NCI-H524 treated with DMSO at 0.1 percent for 48 hours (cell line): ENCODE measurements at regions not wholly inside any gene's neighbourhood (a gene's known extent, or its start where the extent isn't known, plus 50 kb on each side); places are given as distances from the start of the nearest gene placed in this dataset.
"Not testable (repeated sequence)": the region's sequence is repeated elsewhere in the genome, so short reads cannot be mapped to it uniquely, and the experiment has no call there.

ENCODE experiments used
- DNase-seq: peaks from one replicate; lab custom pipeline; 2025; lab: John Stamatoyannopoulos, UW

DNA sequence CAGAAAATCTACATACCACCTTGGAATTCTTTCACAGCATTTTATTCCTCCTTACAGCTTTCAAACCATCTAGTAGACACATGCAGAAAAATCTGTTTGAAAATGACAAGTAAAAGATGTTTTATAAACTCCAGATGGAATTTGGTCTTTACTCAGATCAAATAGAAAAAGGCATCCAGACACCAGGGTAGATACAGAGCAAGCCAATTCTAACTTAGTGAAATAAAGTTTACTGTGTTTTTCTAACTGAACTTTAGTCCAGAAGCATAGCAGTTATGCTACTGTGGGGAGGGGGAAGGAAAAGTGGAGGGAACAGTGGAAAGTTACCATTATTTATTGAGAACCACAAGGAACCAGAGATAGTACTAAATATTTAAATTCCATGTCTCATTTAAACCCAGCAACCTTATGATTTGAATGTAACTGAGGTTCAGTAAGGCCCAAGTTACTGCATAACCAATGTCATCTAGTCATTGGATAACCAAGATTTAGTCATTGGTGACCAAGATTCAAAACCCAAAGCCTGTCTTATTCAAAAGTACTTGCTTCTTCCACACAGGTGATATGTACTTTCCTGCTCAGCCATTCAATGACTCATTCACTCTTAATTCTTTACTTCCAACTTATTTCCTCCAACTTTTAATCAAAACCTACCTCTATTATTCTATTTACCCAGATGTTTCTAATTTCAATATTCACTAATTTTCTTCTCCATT is 57.7 kb downstream of the RAD51AP2 start:
- DNase-seq = no peak

DNA sequence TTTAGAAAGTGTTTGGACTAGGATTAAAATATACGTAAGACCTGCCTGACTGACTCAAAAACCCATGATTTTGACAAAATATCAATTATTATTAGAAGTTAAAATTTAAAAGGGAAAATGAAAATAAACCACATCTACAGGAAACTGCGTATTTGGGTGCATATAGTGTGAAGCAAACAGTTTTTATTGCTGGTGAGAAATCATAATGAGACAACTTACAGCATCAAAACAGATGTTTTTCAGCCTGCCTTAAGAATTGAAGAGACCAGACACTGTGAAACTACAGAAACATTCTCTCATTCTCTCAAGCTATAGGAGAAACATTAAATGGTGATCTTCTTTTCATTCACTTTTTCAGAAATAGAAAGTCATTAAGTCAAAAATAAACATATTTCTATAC is 62.9 kb downstream of the RAD51AP2 start:
- no peak for DNase-seq

DNA sequence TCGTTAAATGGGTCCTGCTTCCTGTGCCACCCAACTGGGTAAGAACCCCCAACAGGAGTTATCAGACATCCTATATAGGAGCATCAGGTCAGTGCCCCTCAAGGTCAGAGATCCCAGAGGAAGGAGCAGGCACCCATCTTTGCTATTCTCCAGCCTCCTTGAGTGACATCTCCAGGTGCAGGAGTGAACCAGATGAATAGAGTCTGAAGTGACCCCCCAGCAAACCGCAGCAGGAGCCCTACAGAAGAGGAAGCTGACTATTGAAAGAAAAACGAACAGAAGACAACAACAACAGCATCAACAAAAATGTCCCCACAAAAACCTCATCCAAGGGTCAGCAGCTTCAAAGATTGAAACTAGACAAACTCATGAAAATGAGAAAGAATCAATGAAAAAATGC is 72.0 kb downstream of the RAD51AP2 start:
- not testable (repeated sequence) for DNase-seq

DNA sequence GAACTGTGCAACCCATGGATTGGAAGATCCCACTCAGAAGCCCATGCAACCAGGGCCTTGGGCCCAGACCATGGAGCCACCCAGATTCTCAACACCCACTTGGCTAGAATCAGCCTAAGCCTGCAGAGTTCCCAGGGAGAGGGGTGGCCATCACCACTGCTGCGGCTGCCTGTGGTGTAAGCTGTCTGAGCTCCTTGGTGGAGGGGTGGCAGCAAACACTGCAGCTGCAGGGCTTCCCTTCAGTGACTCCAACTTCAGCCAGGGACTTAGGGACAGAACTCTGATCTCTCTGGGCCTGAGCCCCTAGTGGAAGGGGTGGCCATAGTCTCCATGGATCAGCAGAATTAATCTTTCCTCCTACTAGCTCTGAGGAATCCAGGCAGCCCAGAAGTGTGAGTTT is 72.5 kb downstream of the RAD51AP2 start:
- no peak for DNase-seq

DNA sequence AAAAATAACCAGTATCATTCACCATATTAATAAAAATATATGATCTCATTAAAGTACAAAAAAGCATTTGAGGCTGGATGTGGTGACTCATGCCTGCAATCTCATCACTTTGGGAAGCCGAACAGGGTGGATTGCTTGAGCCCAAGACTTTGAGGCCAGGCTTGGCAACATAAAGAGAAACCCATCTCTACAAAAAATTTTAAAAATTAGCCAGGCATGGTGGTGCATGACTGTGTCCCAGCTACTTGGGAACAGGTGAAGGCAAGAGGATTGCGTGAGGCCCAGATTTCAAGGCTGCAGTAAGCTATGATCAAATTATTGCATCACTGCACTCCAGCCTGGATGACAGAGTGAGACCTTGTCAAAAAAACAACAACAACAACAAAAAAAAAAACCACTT is 75.9 kb downstream of the RAD51AP2 start:
- DNase-seq = no peak

DNA sequence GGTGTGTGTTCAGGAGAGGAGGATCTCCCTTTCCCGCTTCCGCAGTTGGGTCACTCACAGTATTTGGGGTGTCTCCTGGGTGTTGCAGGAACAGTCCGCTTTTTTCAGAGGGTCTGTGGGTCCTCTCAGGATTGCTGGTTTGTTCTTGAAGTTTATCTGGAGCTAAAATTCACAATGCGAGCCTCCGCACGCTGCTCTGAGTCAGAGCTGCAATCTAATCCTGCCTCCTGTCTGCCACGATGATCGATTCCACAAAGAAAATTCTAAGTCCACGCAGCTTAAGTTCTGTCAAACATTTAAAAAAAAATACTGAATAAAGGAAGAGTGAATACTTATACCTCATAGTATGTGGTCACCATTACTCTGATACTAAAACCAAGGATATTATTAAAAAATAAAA is 76.5 kb downstream of the RAD51AP2 start:
- DNase-seq = no peak

DNA sequence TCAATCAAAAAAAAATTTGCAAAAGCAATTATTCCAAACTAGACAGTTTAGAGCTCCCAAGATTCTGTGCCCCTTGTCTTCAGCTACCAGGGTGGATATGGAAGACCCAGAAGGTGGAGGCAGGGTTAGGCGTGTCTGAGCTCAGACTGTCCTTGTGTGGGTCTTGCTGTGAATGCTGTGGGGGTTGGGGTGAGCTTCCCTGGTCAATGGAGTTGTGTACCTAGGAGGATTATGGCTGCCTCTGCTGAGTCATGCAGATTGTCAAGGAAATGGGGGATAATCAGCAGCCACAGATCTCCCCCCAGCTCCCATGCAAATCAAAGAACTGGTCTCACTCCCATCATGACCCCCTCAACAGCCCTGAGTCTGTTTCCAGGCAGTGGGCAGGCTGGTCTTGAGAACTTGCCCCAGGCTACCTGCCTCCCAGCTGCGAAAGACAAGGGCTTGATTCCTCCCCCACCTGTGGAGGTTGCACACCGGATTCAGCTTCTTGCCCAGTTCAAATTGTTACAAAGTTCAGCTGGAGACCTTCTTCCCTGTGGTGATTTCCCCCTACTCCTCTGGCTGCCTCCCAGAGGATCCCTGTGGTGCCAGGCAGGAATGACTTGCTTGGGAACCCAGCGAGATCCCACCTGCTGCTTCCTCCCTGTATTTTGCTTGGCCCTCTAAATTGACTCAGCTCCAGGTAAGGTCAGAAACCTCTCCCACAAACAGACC is 77.0 kb downstream of the RAD51AP2 start:
- DNase-seq = no peak

DNA sequence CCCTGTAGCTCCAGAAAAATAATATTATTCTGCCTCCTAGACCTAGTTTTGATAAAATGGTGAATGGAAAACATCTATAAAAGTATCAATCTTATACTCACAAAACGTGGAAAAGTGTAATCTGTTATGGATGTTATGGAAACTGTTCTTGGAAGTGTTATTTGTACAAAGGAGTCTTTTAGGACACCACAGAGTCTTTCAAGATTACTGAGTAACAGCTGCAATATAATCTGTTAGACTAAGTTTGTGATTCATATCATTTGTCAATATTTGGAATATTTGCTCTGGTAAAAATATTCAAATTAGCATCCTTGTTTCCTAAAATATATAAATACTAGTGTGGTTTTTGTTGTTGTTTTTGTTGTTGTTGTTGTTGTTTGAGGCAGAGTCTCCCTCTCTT is 87.9 kb downstream of the RAD51AP2 start:
- DNase-seq = no peak

DNA sequence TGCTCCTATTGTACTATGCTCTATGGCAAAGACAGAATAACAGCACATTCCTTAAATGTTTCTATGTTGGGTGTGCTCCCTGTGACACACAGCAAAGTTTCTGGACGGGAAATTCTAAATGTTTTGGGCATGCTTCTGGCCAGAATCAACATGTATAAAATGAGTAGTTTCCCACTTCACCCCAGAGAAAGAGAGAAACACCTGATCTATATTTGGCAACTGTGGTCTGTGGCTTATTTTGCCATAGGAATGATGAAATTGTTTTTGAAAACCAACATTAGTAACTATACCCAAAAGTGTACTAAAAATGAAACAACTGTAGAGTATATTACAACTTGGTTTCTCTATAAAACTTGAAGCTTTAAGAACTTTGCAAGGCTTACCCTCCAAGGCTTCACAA is 89.1 kb downstream of the RAD51AP2 start:
- DNase-seq = no peak

DNA sequence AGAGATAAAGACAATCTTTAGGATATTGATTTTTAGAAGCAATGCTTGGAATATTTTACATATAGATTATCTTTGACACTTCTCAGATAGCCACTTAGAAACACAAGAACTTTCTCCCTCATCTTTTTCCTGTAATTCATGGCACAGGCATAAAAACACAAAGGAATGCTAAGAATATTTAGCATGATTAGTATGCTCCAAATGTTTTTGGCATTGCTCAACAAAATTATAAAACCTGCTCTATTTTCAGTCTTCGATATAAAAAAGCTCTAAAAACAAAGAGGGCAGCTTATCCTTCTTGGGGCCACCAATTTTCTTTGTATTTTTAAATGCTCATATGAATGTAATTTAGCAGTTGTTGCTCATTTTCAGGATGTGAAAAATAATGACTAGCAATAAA is 90.8 kb downstream of the RAD51AP2 start:
- DNase-seq = no peak

DNA sequence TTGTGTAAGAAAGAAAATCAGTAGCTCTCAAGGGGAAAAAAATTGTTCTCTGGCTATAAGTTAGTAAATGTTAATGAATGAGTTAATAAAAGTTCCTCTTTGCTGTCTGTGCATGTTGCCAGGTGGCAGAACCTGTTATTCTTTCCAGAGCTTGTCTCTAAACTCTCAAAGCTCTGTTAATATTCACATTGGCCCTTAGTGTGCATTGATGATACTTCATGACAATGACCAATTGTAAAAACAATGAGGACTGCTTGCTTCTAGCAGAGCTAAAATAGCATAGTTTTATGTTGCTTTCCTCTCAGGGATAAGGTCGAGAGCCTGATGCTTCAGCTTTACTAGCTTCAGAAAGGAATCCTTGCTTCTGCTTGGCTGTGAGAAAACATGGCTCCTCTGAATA is 91.5 kb downstream of the RAD51AP2 start:
- no peak for DNase-seq

DNA sequence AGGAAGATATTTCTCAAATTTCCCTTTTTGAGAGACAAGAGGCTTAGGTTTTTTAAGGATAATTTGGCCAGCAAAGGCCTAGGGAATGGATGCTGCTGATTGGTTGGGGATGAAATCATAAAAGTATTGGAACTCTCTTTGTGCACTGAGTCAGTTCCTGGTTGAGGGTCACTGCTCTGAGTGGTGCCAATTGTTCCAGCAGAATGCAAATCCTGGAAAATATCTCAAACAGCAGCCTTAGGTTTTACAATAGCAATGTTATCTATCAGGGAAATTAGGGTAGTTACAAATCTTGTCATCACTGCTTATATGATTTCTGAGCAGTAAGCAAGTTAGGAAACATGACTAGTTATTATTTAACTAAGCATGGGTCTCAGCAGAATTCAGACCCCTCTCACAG is 96.2 kb downstream of the RAD51AP2 start:
- no peak for DNase-seq

DNA sequence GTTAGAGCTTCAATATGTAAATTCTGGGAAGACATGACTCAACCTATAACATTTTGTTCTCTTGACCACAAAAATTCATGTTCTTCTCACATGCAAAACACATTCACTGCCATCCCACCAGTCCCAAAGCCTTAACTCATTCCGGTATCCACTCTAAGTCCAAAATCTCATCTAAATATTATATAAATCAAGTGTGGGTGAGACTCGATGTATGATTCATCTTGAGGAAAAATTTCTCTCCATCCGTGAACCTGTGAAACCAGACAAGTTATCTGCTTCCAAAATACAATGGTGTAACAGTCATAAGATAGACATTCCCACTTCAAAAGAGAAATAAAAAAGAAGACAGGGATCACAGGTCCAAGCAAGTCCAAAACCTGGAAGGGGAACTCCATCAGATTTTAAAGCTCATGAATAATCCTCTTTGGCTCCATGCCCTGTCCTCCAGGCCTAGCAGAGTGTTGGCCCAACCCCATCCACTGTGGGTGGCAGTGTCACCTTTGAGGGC is 101.3 kb downstream of the RAD51AP2 start:
- no peak for DNase-seq

DNA sequence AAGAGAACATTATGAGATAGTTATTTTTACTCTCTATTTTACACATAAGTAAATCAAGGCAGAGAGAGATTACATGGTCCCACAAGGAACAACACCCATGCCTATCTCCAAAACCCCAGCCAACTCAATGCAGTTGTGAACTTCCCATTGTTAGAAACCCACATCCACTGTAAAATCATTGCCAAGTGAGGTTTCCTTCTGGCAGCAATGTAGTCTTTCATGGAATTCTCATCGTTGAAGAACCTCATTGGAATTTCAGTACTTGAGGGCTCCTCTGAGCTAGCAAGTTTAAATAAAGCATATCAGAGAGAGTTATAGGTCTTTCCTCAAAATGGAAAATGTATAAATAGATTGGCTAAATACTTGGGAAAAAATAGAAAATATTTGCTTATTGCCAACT is 105.2 kb downstream of the RAD51AP2 start:
- no peak for DNase-seq

DNA sequence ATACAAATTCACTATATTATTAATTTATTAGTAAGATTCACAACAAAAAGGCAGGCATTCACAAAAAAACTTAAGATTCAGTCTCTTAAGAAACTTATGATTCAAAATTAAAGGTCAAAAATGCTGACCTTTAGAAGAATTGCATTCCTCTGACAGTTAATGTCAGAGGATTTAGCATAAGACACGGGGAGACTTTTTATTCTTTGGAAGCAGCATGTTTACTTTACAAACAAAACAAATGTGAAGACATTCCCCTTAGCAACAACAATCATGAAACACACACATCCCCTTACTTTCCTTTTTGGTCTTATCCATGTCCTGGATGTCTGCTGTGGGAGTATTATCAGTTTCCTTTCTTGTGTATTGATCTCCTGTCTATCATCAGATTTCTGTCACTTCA is 117.1 kb downstream of the RAD51AP2 start:
- no peak for DNase-seq

DNA sequence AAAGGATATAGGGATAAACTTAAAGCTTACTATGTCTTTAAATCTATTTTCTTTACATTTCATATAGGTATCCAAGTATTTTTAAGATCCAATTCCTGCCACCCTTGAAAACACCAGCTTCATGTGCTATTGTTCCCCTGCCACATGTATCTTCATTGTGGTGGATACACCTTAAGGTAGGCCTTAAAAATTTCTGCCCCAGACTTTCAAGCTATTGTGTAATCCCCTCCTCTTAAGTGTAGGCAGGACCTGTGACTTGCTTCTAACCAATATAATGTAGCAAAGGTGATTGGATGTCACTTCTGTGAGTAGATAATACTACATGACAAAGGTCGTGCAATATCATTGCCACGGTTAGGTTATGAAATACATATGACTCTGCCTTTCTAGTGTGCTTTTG is 119.5 kb downstream of the RAD51AP2 start:
- DNase-seq = no peak

DNA sequence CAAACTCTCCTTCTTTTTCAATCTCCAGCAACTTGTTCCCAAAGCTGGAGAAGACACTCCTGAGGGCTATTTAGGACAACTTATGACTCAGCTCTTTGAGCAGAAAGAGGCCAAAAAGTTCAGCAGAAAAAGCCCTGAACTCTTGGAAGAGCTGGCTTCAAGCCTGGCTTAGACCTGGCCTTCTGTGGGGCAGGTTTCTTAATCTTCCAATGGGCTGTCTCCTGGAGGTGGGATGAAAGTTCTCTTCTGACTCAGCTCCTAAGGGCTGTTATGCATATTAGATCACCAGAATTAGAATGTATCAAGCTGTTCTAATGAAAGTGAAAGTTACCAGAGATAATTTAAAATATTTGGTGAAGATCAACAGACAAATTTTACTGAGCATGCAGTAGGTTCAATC is 129.4 kb downstream of the RAD51AP2 start:
- DNase-seq = no peak

DNA sequence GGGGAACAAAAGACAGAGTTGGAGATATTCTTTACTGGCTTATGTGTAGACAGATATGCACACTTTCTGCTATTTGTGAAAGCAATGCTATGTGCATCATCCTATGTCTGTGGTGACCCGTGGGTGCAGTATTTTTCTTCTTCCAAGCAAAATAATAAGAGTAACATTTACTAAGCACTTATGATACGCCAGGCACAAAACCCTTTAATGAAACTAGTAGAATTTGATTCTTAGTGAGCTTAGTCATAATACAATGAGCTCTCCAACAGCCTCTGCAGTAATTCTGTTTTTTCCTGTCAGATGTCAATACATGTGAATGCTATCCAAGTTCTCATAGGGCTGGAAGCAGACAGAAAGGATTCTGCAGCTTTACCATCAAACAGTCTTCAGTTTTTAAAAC is 130.6 kb downstream of the RAD51AP2 start:
- DNase-seq = no peak

DNA sequence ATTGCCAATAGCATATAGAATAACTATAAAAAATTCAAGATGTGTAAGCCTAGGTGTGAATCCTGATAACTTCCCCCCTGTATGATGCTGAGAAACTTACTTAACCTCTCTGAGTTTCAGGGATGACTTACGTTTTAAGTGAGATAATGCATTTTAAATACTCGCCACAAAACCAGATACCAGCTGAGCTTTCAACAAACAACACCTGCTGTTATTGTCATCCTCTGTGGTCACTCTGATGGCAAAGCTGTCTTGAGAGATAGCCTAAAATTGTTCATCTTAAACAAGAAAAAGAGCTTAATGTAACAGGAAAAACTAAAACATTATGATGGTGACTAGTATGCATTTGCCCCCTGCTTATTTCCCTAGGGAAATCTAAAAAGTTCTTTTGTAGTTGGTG is 131.5 kb downstream of the RAD51AP2 start:
- DNase-seq = no peak

DNA sequence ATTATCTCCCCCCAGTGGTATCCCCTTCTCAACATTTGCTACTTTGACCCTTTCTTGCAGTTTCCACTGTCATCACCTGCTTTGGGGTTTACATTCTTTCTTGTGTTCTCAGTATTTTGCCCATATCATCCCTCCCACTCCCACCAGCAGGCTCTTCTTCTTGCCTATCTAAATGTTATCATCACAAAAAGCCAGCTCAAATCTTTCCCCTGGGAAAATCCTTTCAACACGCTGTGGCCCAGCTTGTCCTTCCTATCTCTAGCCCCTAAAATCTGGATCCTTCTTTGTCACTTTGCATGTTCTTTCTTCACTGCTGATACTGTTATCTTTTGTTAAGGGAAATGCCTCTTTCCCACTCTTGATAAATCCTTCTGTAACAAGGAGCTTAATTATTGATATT is 138.2 kb downstream of the RAD51AP2 start:
- no peak for DNase-seq

DNA sequence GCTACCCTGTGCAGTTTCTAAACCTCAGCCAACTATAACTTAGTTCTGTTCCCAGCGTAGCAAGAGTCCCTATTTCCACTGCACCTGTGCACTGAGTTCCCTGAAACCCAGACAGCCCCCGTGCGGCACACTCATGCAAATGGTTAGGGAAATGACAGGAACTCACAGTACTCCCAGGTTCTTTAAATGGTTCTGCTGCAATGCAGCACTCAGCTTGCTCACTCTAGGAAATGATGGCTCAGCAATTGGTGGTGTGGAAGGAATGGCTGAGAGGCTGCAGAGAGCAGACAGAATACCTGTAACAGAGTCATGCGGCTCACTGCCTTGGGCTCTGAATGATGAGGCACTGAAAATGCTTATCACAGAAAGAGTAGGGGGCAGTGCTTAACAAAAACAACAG is 143.0 kb downstream of the RAD51AP2 start:
- DNase-seq = no peak

DNA sequence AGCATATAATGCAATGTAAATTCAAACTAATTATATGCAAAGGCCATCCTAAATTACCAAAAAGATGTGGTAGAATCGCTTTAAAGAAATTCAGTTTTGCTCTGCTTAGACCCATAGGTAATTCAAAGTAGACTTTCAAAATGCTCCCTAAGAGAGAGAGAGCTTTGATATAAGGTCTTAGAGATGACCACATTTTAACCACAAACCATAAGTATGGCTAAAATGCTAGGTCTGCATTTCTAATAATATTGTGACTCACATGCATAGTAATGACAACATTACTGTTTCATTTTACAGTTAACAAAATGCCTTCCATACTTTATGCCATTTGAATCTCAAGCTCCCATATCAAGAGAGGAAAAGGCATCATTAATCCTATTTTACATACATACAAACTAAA is 144.5 kb downstream of the RAD51AP2 start:
- DNase-seq = no peak

DNA sequence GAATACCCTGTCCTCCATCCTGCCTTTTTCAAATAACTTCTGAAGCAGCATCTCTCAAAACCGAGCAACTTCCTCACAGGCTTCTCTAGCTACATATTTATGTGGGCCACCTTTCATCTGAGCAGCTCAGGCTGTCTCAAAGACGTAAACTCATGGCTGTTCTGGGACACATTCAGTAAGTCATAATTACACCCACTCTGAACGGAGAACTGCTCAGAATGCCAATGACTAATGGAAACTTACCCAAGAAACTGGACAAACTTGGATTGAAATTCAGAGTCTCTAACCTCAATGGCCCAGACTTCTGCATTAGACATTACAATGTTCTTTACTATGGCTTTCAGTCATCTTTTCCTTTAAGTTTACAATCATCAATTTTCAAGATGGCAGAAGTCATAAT is 145.2 kb downstream of the RAD51AP2 start:
- DNase-seq = no peak

DNA sequence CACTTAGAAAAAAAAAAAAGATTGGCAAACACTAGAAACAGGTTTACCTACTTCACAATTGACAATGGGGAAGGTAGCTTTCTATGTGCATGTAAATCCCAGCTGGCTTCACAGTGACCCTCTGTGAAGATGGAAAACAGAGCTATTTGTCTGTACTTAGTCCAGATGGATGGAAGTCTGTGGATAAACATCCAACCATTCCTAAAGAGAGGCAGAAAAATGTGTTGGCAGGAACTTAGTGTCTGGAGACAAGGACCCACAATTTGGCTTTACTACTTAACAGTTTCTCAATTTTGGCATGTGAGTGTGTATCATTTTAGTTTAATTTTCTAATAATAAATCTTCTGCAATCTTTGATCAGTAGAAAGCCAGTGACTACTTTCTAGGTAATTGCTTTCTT is 154.4 kb downstream of the RAD51AP2 start:
- no peak for DNase-seq
